KMS-11 (cell line): ENCODE measurements at regions not wholly inside any gene's neighbourhood (a gene's known extent, or its start where the extent isn't known, plus 50 kb on each side); places are given as distances from the start of the nearest gene placed in this dataset.

Source experiments
- H2AFZ ChIP-seq: fragments of 200-600 bp; sonication (generic); 2 replicates; pipeline ENCODE4 v1.6.1; 2016; ENCODE audit warnings: antibody characterized with exemption, mixed run types, low read depth
- H3K27ac ChIP-seq: fragments of 200-600 bp; sonication (generic); 2 replicates; pipeline ENCODE4 v1.6.1; 2016; ENCODE audit warnings: mild to moderate bottlenecking, mixed run types
- H3K27me3 ChIP-seq: fragments of 200-600 bp; sonication (generic); 2 replicates; pipeline ENCODE4 v1.6.1; 2017; ENCODE audit warnings: mild to moderate bottlenecking, low read depth, mixed run types, moderate library complexity; ENCODE audit not compliant: insufficient read depth
- H3K36me3 ChIP-seq: fragments of 200-600 bp; sonication (generic); 2 replicates; pipeline ENCODE4 v1.6.1; 2017; ENCODE audit warnings: mild to moderate bottlenecking, mixed run types; ENCODE audit not compliant: insufficient read depth
- H3K4me1 ChIP-seq: fragments of 200-600 bp; sonication (generic); 2 replicates; pipeline ENCODE4 v1.6.1; 2016; ENCODE audit warnings: mild to moderate bottlenecking, low read depth, mixed run types; ENCODE audit not compliant: poor library complexity, severe bottlenecking
- H3K4me2 ChIP-seq: fragments of 200-600 bp; sonication (generic); 2 replicates; pipeline ENCODE4 v1.7.0; 2016; ENCODE audit warnings: mild to moderate bottlenecking, mixed run types
- H3K4me3 ChIP-seq: fragments of 200-600 bp; sonication (generic); IDR thresholded peaks from 2 replicates; pipeline ENCODE4 v1.6.1; 2017; ENCODE audit warnings: low read depth, low read length, mixed read lengths; ENCODE audit not compliant: insufficient read depth
- H3K79me2 ChIP-seq: fragments of 200-600 bp; sonication (generic); 2 replicates; pipeline ENCODE4 v1.6.1; 2016; ENCODE audit warnings: low read depth, mixed run types; ENCODE audit not compliant: insufficient read depth
- H3K9ac ChIP-seq: fragments of 200-600 bp; sonication (generic); 2 replicates; pipeline ENCODE4 v1.6.1; 2016; ENCODE audit warnings: mild to moderate bottlenecking, mixed run types
- H4K20me1 ChIP-seq: fragments of 200-600 bp; sonication (generic); 2 replicates; pipeline ENCODE4 v1.6.1; 2016; ENCODE audit warnings: mild to moderate bottlenecking, mixed run types; ENCODE audit not compliant: insufficient read depth
- TF ChIP-seq, protein P1 (sequence below): fragments of 200-600 bp; sonication (generic); conservative IDR thresholded peaks from 2 replicates; pipeline ENCODE4 v1.6.1; 2017; ENCODE audit warnings: low read depth, mild to moderate bottlenecking, antibody characterized with exemption, low read length, moderate library complexity, mixed read lengths

DNA sequence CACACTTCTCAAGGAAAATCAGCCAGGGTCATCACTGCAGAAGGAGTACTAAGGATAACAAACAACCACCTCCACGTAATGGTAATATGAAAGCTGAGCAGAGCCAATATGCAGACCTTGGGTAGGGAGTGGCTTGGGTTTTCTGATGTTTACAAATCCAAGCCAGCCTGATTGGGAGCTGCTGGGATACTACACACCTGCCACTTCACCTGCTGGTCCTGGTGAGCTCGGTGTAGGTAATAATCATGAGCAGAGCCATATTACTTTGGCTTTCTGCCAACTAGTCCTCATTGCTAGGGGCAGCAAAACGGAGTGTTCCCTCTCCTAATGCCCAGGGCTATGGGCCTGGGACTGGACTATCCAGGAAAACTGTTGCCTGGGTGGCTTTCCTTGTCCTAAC lies 433.5 kb upstream of the PPP2R3A start:
- Histone ChIP-seq H4K20me1 (no peaks in the 10 kb centered on the region), H2AFZ (no peak overlapping the region), H3K79me2 (no peaks in the 10 kb centered on the region), H3K4me2 (no peak overlapping the region), H3K9ac (no peak overlapping the region), H3K4me1 (peaks cover 9% of the 10 kb centered on the region), H3K4me3 (no peak overlapping the region), H3K36me3 (no peaks in the 10 kb centered on the region), H3K27ac (no peak overlapping the region), H3K27me3 (no peaks in the 10 kb centered on the region)
- TF ChIP-seq, protein P1, sequence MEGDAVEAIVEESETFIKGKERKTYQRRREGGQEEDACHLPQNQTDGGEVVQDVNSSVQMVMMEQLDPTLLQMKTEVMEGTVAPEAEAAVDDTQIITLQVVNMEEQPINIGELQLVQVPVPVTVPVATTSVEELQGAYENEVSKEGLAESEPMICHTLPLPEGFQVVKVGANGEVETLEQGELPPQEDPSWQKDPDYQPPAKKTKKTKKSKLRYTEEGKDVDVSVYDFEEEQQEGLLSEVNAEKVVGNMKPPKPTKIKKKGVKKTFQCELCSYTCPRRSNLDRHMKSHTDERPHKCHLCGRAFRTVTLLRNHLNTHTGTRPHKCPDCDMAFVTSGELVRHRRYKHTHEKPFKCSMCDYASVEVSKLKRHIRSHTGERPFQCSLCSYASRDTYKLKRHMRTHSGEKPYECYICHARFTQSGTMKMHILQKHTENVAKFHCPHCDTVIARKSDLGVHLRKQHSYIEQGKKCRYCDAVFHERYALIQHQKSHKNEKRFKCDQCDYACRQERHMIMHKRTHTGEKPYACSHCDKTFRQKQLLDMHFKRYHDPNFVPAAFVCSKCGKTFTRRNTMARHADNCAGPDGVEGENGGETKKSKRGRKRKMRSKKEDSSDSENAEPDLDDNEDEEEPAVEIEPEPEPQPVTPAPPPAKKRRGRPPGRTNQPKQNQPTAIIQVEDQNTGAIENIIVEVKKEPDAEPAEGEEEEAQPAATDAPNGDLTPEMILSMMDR: no peak

DNA sequence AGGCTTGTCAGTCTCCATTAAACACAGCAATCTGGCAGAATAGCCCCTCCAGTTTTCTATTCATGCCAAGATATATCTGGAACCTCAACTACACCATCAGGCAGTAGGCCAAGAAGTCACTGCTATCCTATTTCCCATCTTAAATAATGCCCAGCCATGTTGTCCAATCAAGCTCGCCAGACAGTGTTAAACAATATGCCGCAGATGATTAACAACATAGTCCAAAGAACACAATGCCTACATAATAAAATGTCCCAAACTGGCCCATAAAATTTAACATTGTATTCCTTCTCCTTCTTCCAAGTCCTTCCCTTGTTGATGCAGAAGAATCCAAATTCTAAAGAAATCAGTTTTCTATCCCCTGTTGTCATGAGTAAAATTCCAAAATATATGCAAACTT lies 427.4 kb upstream of the PPP2R3A start:
- no peak overlapping the region for H3K4me3 ChIP-seq
- no peak overlapping the region for H3K4me2 ChIP-seq
- H3K27ac ChIP-seq: no peak overlapping the region
- no peak overlapping the region for H3K9ac ChIP-seq
- no peaks in the 10 kb centered on the region for H3K27me3 ChIP-seq
- no peaks in the 10 kb centered on the region for H3K79me2 ChIP-seq
- no peaks in the 10 kb centered on the region for H3K4me1 ChIP-seq
- H3K36me3 ChIP-seq: no peaks in the 10 kb centered on the region
- no peak overlapping the region for H2AFZ ChIP-seq
- TF ChIP-seq, protein P1: no peak
- H4K20me1 ChIP-seq: no peaks in the 10 kb centered on the region

GRCh38 chr3:135539351-135539750 lies 426.2 kb upstream of the PPP2R3A start:
- TF ChIP-seq, protein P1: no peak
- Histone ChIP-seq H3K79me2 (no peaks in the 10 kb centered on the region), H3K27me3 (no peaks in the 10 kb centered on the region), H4K20me1 (no peaks in the 10 kb centered on the region), H2AFZ (no peak overlapping the region), H3K4me2 (no peak overlapping the region), H3K4me3 (no peak overlapping the region), H3K9ac (no peak overlapping the region), H3K27ac (no peak overlapping the region), H3K36me3 (no peaks in the 10 kb centered on the region), H3K4me1 (no peaks in the 10 kb centered on the region)

DNA sequence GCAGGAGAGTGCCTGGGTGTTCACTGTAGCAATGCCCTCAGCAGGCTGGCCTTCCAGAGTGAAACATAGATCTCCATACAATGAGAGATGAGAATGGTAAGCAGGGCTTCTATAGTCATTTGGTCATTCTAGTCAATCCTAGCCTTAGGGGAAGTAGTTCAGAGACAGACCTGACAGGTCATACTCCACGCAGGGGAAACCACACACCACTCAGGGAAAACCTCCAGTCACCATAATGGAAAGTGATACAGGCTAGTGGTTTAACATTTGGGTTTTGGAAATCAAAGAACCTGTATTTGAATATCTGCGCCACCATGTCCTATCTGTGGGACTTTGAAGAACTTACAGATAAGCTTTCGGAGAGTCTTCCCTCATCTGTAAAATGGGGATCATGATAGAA lies 425.7 kb upstream of the PPP2R3A start:
- no peaks in the 10 kb centered on the region for H4K20me1 ChIP-seq

More for the DNA sequence above, 425.7 kb upstream of the PPP2R3A start:
- H2AFZ ChIP-seq: no peak overlapping the region
- no peak overlapping the region for H3K9ac ChIP-seq
- no peak overlapping the region for H3K4me3 ChIP-seq
- no peaks in the 10 kb centered on the region for H3K4me1 ChIP-seq
- H3K27me3 ChIP-seq: no peaks in the 10 kb centered on the region
- TF ChIP-seq, protein P1: no peak
- H3K36me3 ChIP-seq: no peaks in the 10 kb centered on the region
- no peak overlapping the region for H3K27ac ChIP-seq
- H3K4me2 ChIP-seq: no peak overlapping the region
- no peaks in the 10 kb centered on the region for H3K79me2 ChIP-seq
